Stimulated activated CD8-positive, alpha-beta memory T cell treated with anti-CD3 and anti-CD28 coated beads, Interleukin-7, amount 100 ng/mL, for 4 hours (primary cell): ENCODE measurements at regions not wholly inside any gene's neighbourhood (a gene's known extent, or its start where the extent isn't known, plus 50 kb on each side); places are given as distances from the start of the nearest gene placed in this dataset.

Source experiments
- DNase-seq, 2 donors: peaks; one replicate each; pipeline ENCODE4 v3.0.0-alpha.2; 2020; ENCODE audit warnings: low read depth in 2 of 2

GRCh38 chr4:130333241-130333759, 1237.3 kb downstream of the C4orf33 start:
- DNase-seq = no peak

GRCh38 chr4:130335417-130336194, 1239.7 kb downstream of the C4orf33 start:
- DNase-seq = no peak

GRCh38 chr4:130336585-130337217, 1240.7 kb downstream of the C4orf33 start:
- DNase-seq = no peak

- no peak for DNase-seq
Measured at GRCh38 chr4:130338851-130339250, 1242.9 kb downstream of the C4orf33 start.

GRCh38 chr4:130349745-130350144, 1253.8 kb downstream of the C4orf33 start:
- DNase-seq = no peak

- DNase-seq = no peak
Measured at GRCh38 chr4:130356873-130357272, 1260.9 kb downstream of the C4orf33 start.

- DNase-seq = no peak
Measured at GRCh38 chr4:130359542-130359941, 1263.6 kb downstream of the C4orf33 start.

- DNase-seq = no peak
Measured at GRCh38 chr4:130361616-130362015, 1265.7 kb downstream of the C4orf33 start.

GRCh38 chr4:130368668-130369067, 1272.7 kb downstream of the C4orf33 start:
- no peak for DNase-seq

- DNase-seq = no peak
Measured at GRCh38 chr4:130393231-130393630, 1297.3 kb downstream of the C4orf33 start.

- DNase-seq = no peak
Measured at GRCh38 chr4:130393642-130394041, 1297.7 kb downstream of the C4orf33 start.

GRCh38 chr4:130395871-130396270, 1299.9 kb downstream of the C4orf33 start:
- DNase-seq = no peak

GRCh38 chr4:130403221-130403620, 1307.3 kb downstream of the C4orf33 start:
- no peak for DNase-seq

- no peak for DNase-seq
Measured at GRCh38 chr4:130416228-130416627, 1320.3 kb downstream of the C4orf33 start.

- no peak for DNase-seq
Measured at GRCh38 chr4:130419211-130419975, 1323.4 kb downstream of the C4orf33 start.

GRCh38 chr4:130422261-130422660, 1326.3 kb downstream of the C4orf33 start:
- DNase-seq = no peak

- no peak for DNase-seq
Measured at GRCh38 chr4:130424211-130424610, 1328.3 kb downstream of the C4orf33 start.

GRCh38 chr4:130432289-130432688, 1336.3 kb downstream of the C4orf33 start:
- DNase-seq = no peak

- DNase-seq = no peak
Measured at GRCh38 chr4:130449741-130450140, 1353.8 kb downstream of the C4orf33 start.

- no peak for DNase-seq
Measured at GRCh38 chr4:130468340-130468739, 1372.4 kb downstream of the C4orf33 start.

GRCh38 chr4:130478406-130478805, 1382.5 kb downstream of the C4orf33 start:
- DNase-seq = no peak

- DNase-seq = no peak
Measured at GRCh38 chr4:130479020-130479419, 1383.1 kb downstream of the C4orf33 start.
